ENCODE measurements at regions not wholly inside any gene's neighbourhood (a gene's known extent, or its start where the extent isn't known, plus 50 kb on each side); places are given as distances from the start of the nearest gene placed in this dataset.

GRCh38 chr6:93749930-93750329 lies 330.6 kb upstream of the EPHA7 start:
- Histone ChIP-seq H3K9ac (ENCODE audit: low read depth in 1 of 2, low read length in 2 of 2) (no peak overlapping the region), H3K9me3 (ENCODE audit: control insufficient read depth in 4 of 4, low read length in 3 of 4) (no peaks in the 10 kb centered on the region), H3K4me3 (ENCODE audit: low read depth in 1 of 3, low read length in 3 of 3) (no peak overlapping the region), H3K4me1 (ENCODE audit: control insufficient read depth in 4 of 4, insufficient read depth in 4 of 4, low read length in 3 of 4) (no peaks in the 10 kb centered on the region), H3K36me3 (ENCODE audit: control insufficient read depth in 4 of 4, insufficient read depth in 3 of 4, low read depth in 1 of 4, low read length in 3 of 4) (no peaks in the 10 kb centered on the region), H3K27ac (ENCODE audit: low read depth in 1 of 2, low read length in 2 of 2) (no peak overlapping the region), H3K27me3 (ENCODE audit: control insufficient read depth in 4 of 4, insufficient read depth in 4 of 4, low read length in 3 of 4) (no peaks in the 10 kb centered on the region)
- no peak for DNase-seq (ENCODE audit: low spot score)
- TF ChIP-seq REST (IDR thresholded peaks at IDR 0.05), result no peak
- no peak for TF ChIP-seq CTCF (IDR thresholded peaks at IDR 0.05; ENCODE audit: low read depth, low read length, missing input control)
- no peak for TF ChIP-seq ZBTB33 (IDR thresholded peaks at IDR 0.05)
- TF ChIP-seq EGR1 (IDR thresholded peaks at IDR 0.05; ENCODE audit: low read depth in 2 of 2), result no peak
- TF ChIP-seq NR2F2 (IDR thresholded peaks at IDR 0.05), result no peak
- TF ChIP-seq TAF1 (conservative IDR thresholded peaks at IDR 0.05), result no peak
- no peak for TF ChIP-seq SP1 (IDR thresholded peaks at IDR 0.05)
- no peak for TF ChIP-seq FOXA1 (IDR thresholded peaks at IDR 0.05)
- TF ChIP-seq HNF4G (IDR thresholded peaks at IDR 0.05), result no peak
- no peak for TF ChIP-seq YY1 (IDR thresholded peaks at IDR 0.05)
- no peak for TF ChIP-seq JUND (IDR thresholded peaks at IDR 0.05)
- no peak for TF ChIP-seq HNF4A (conservative IDR thresholded peaks at IDR 0.05)
- no peak for TF ChIP-seq FOXA2 (IDR thresholded peaks at IDR 0.05)
- no peak for TF ChIP-seq ATF3 (IDR thresholded peaks at IDR 0.05)
- no peak for TF ChIP-seq GABPA (IDR thresholded peaks at IDR 0.05 in 1 of 2, conservative IDR thresholded peaks at IDR 0.05 in 1 of 2)
- TF ChIP-seq RAD21 (IDR thresholded peaks at IDR 0.05), result no peak
- no peak for TF ChIP-seq RXRA (IDR thresholded peaks at IDR 0.05)
- WGBS, result 67% methylated on average over 2 of the region's 2 CpGs

- no peak for DNase-seq (ENCODE audit: low spot score)
- Histone ChIP-seq H3K9me3 (ENCODE audit: control insufficient read depth in 4 of 4, low read length in 3 of 4) (no peaks in the 10 kb centered on the region), H3K27me3 (ENCODE audit: control insufficient read depth in 4 of 4, insufficient read depth in 4 of 4, low read length in 3 of 4) (no peaks in the 10 kb centered on the region), H3K4me3 (ENCODE audit: low read depth in 1 of 3, low read length in 3 of 3) (no peak overlapping the region), H3K4me1 (ENCODE audit: control insufficient read depth in 4 of 4, insufficient read depth in 4 of 4, low read length in 3 of 4) (no peaks in the 10 kb centered on the region), H3K27ac (ENCODE audit: low read depth in 1 of 2, low read length in 2 of 2) (no peak overlapping the region), H3K9ac (ENCODE audit: low read depth in 1 of 2, low read length in 2 of 2) (no peak overlapping the region), H3K36me3 (ENCODE audit: control insufficient read depth in 4 of 4, insufficient read depth in 3 of 4, low read depth in 1 of 4, low read length in 3 of 4) (no peaks in the 10 kb centered on the region)
- TF ChIP-seq HNF4A (conservative IDR thresholded peaks at IDR 0.05) (no peak), EGR1 (IDR thresholded peaks at IDR 0.05; ENCODE audit: low read depth in 2 of 2) (no peak), RXRA (IDR thresholded peaks at IDR 0.05) (no peak)
These were observed 329.8 kb upstream of the EPHA7 start for GRCh38 chr6:93749191-93749590.
